HG03196 (cell line): ENCODE measurements at regions not wholly inside any gene's neighbourhood (a gene's known extent, or its start where the extent isn't known, plus 50 kb on each side); places are given as distances from the start of the nearest gene placed in this dataset.

Source experiments
- ATAC-seq: cut with Tn5 transposase; IDR thresholded peaks from one replicate; pipeline ENCODE4 v1.9.1; 2021; ENCODE audit not compliant: unreplicated experiment

- no peak for ATAC-seq
Measured at GRCh38 chr7:17477182-17477581, 178.7 kb downstream of the AHR start.

- no peak for ATAC-seq
Measured at GRCh38 chr7:17481118-17481517, 182.7 kb downstream of the AHR start.

- no peak for ATAC-seq
Measured at GRCh38 chr7:17485368-17485767, 186.9 kb downstream of the AHR start.

GRCh38 chr7:17485904-17486303 is 187.5 kb downstream of the AHR start:
- no peak for ATAC-seq

GRCh38 chr7:17486835-17487234 is 188.4 kb downstream of the AHR start:
- ATAC-seq = no peak

- no peak for ATAC-seq
Measured at GRCh38 chr7:17487343-17487742, 188.9 kb downstream of the AHR start.

GRCh38 chr7:17488829-17489228 is 190.4 kb downstream of the AHR start:
- ATAC-seq = no peak

- no peak for ATAC-seq
Measured at GRCh38 chr7:17489961-17490360, 191.5 kb downstream of the AHR start.

- no peak for ATAC-seq
Measured at GRCh38 chr7:17490825-17491224, 192.4 kb downstream of the AHR start.

GRCh38 chr7:17492437-17492836 is 194.0 kb downstream of the AHR start:
- ATAC-seq = no peak

GRCh38 chr7:17493446-17493845 is 195.0 kb downstream of the AHR start:
- no peak for ATAC-seq

GRCh38 chr7:17495655-17496394 is 197.4 kb downstream of the AHR start:
- no peak for ATAC-seq

GRCh38 chr7:17497136-17497535 is 198.7 kb downstream of the AHR start:
- no peak for ATAC-seq

- ATAC-seq = no peak
Measured at GRCh38 chr7:17497549-17498167, 199.2 kb downstream of the AHR start.

- ATAC-seq = no peak
Measured at GRCh38 chr7:17498230-17498629, 199.8 kb downstream of the AHR start.

GRCh38 chr7:17500736-17501135 is 202.3 kb downstream of the AHR start:
- ATAC-seq = no peak

GRCh38 chr7:17501441-17502212 is 203.2 kb downstream of the AHR start:
- ATAC-seq = no peak

GRCh38 chr7:17502213-17503060 is 204.0 kb downstream of the AHR start:
- ATAC-seq = no peak

- ATAC-seq = no peak
Measured at GRCh38 chr7:17506095-17506494, 207.6 kb downstream of the AHR start.

- no peak for ATAC-seq
Measured at GRCh38 chr7:17506596-17506995, 208.1 kb downstream of the AHR start.

GRCh38 chr7:17507717-17508116 is 209.3 kb downstream of the AHR start:
- no peak for ATAC-seq
